Trophoblast cell (in vitro differentiated cells and primary cell): ENCODE measurements at regions not wholly inside any gene's neighbourhood (a gene's known extent, or its start where the extent isn't known, plus 50 kb on each side); places are given as distances from the start of the nearest gene placed in this dataset.

Experiments used
- DNase-seq, 2 donors: peaks; one replicate each; pipeline ENCODE4 v3.0.0-alpha.2; 2016
- H2AFZ ChIP-seq: 2 replicates; pipeline ENCODE4 v1.6.1; 2013; ENCODE audit warnings: low read length, moderate library complexity, mild to moderate bottlenecking; ENCODE audit not compliant: insufficient read depth, poor library complexity
- H2AK5ac ChIP-seq: 2 replicates; pipeline ENCODE4 v1.6.1; 2013; ENCODE audit warnings: mild to moderate bottlenecking, low read length
- H2BK120ac ChIP-seq: 2 replicates; pipeline ENCODE4 v1.6.1; 2013; ENCODE audit warnings: low read length, mild to moderate bottlenecking, moderate library complexity; ENCODE audit not compliant: insufficient read depth, poor library complexity
- H2BK12ac ChIP-seq: 2 replicates; pipeline ENCODE4 v1.6.1; 2013; ENCODE audit warnings: mild to moderate bottlenecking, low read length, moderate library complexity
- H2BK5ac ChIP-seq: 2 replicates; pipeline ENCODE4 v1.6.1; 2013; ENCODE audit warnings: low read length, low read depth, moderate library complexity, mild to moderate bottlenecking; ENCODE audit not compliant: poor library complexity
- H3K14ac ChIP-seq: 2 replicates; pipeline ENCODE4 v1.6.1; 2013; ENCODE audit warnings: mild to moderate bottlenecking, low read length
- H3K18ac ChIP-seq: 2 replicates; pipeline ENCODE4 v1.6.1; 2013; ENCODE audit warnings: mild to moderate bottlenecking, low read length
- H3K23ac ChIP-seq: 2 replicates; pipeline ENCODE4 v1.6.1; 2013; ENCODE audit warnings: low read length
- H3K27ac ChIP-seq: 2 replicates; pipeline ENCODE4 v1.5.1; 2013; ENCODE audit warnings: low read depth, mild to moderate bottlenecking, inconsistent platforms, low read length, moderate library complexity
- H3K27me3 ChIP-seq: 2 replicates; pipeline ENCODE4 v1.6.1; 2013; ENCODE audit warnings: inconsistent platforms, mild to moderate bottlenecking, low read length, moderate library complexity; ENCODE audit not compliant: insufficient read depth
- H3K36me3 ChIP-seq, 2 experiments: 1 replicate in 1 of 2; 2 replicates in 1 of 2; pipeline ENCODE4 v1.6.1; 2013; ENCODE audit warnings: low read length in 2 of 2, mild to moderate bottlenecking in 2 of 2, moderate library complexity in 1 of 2; ENCODE audit not compliant: insufficient read depth in 2 of 2, control insufficient read depth in 1 of 2
- H3K4ac ChIP-seq: 2 replicates; pipeline ENCODE4 v1.6.1; 2013; ENCODE audit warnings: low read depth, mild to moderate bottlenecking, low read length, moderate library complexity
- H3K4me1 ChIP-seq, 2 experiments: 1 replicate in 1 of 2; 2 replicates in 1 of 2; pipeline ENCODE4 v1.6.1; 2013; ENCODE audit warnings: low read length in 2 of 2, mild to moderate bottlenecking in 2 of 2, moderate library complexity in 1 of 2; ENCODE audit not compliant: insufficient read depth in 2 of 2, control insufficient read depth in 1 of 2
- H3K4me2 ChIP-seq: 2 replicates; pipeline ENCODE4 v1.6.1; 2013; ENCODE audit warnings: inconsistent platforms, mild to moderate bottlenecking, low read length, moderate library complexity
- H3K4me3 ChIP-seq: 2 replicates; pipeline ENCODE4 v1.5.1; 2013; ENCODE audit warnings: mild to moderate bottlenecking, low read depth, low read length, inconsistent platforms
- H3K79me1 ChIP-seq: one replicate; pipeline ENCODE4 v1.6.1; 2013; ENCODE audit warnings: low read length
- H3K79me2 ChIP-seq: 2 replicates; pipeline ENCODE4 v1.6.1; 2013; ENCODE audit warnings: low read length, mild to moderate bottlenecking; ENCODE audit not compliant: control insufficient read depth, insufficient read depth, poor library complexity
- H3K9ac ChIP-seq: 2 replicates; pipeline ENCODE4 v1.6.1; 2013; ENCODE audit warnings: mild to moderate bottlenecking, low read length
- H3K9me3 ChIP-seq: 2 replicates; pipeline ENCODE4 v1.6.1; 2013; ENCODE audit warnings: low read depth, mild to moderate bottlenecking, control low read depth, inconsistent platforms, low read length; ENCODE audit not compliant: insufficient read depth
- H4K12ac ChIP-seq: 2 replicates; pipeline ENCODE4 v1.6.1; 2013; ENCODE audit warnings: low read depth, mild to moderate bottlenecking, low read length, moderate library complexity
- H4K8ac ChIP-seq: 2 replicates; pipeline ENCODE4 v1.6.1; 2013; ENCODE audit warnings: low read depth, mild to moderate bottlenecking, low read length, moderate library complexity
- H4K91ac ChIP-seq: one replicate; pipeline ENCODE4 v1.6.1; 2013; ENCODE audit warnings: low read depth, mild to moderate bottlenecking, low read length, moderate library complexity
- WGBS: extraction: QIAGEN DNeasy Blood & Tissue Kit; methylation state at CpG from one replicate; pipeline ENCODE4 v1.1.7; 2013; ENCODE audit warnings: missing lambda C conversion rate; ENCODE audit not compliant: insufficient read length, insufficient coverage; ENCODE audit errors: extremely low coverage; 5-methylcytosine and 5-hydroxymethylcytosine counted together

- no peak overlapping the region for H2BK12ac ChIP-seq
- H3K14ac ChIP-seq: no peak overlapping the region
- H4K8ac ChIP-seq: no peak overlapping the region
- no peak overlapping the region for H3K4me3 ChIP-seq
- H2BK5ac ChIP-seq: no peak overlapping the region
- H3K9me3 ChIP-seq: no peaks in the 10 kb centered on the region
- H3K79me1 ChIP-seq: no peaks in the 10 kb centered on the region
- no peak overlapping the region for H3K4ac ChIP-seq
- H2AK5ac ChIP-seq: no peak overlapping the region
- no CpG with 5 or more reads among the region's 3 CpGs for WGBS
- no peaks in the 10 kb centered on the region for H3K4me1 ChIP-seq
- no peak overlapping the region for H3K4me2 ChIP-seq
- no peak overlapping the region for H4K12ac ChIP-seq
- H3K36me3 ChIP-seq: no peaks in the 10 kb centered on the region
- no peaks in the 10 kb centered on the region for H3K27me3 ChIP-seq
- DNase-seq: no peak
- no peak overlapping the region for H3K18ac ChIP-seq
- no peak overlapping the region for H2AFZ ChIP-seq
- no peaks in the 10 kb centered on the region for H3K79me2 ChIP-seq
- no peak overlapping the region for H4K91ac ChIP-seq
- no peak overlapping the region for H3K23ac ChIP-seq
- no peak overlapping the region for H3K27ac ChIP-seq
- H2BK120ac ChIP-seq: no peak overlapping the region
- H3K9ac ChIP-seq: no peak overlapping the region
These were observed 55.2 kb downstream of the RPL22L1 start for GRCh38 chr3:170814822-170815221.

- Histone ChIP-seq H3K4me2 (no peak overlapping the region), H3K4me3 (no peak overlapping the region), H2BK5ac (no peak overlapping the region), H3K79me2 (no peaks in the 10 kb centered on the region), H3K9ac (no peak overlapping the region), H4K91ac (no peak overlapping the region), H2AFZ (no peak overlapping the region), H3K4ac (no peak overlapping the region), H3K36me3 (no peaks in the 10 kb centered on the region), H3K9me3 (no peaks in the 10 kb centered on the region), H4K12ac (no peak overlapping the region), H3K27ac (no peak overlapping the region), H3K14ac (no peak overlapping the region), H3K79me1 (no peaks in the 10 kb centered on the region), H3K27me3 (no peaks in the 10 kb centered on the region), H3K18ac (no peak overlapping the region), H3K23ac (no peak overlapping the region), H2AK5ac (no peak overlapping the region), H3K4me1 (peaks cover 0 to 3% of the 10 kb centered on the region in 2 experiments), H2BK120ac (no peak overlapping the region), H4K8ac (no peak overlapping the region), H2BK12ac (no peak overlapping the region)
- WGBS: no CpG with 5 or more reads among the region's 5 CpGs
- no peak for DNase-seq
These were observed 56.7 kb downstream of the RPL22L1 start for GRCh38 chr3:170813266-170813665.

GRCh38 chr3:170811928-170812591 lies 57.9 kb downstream of the RPL22L1 start:
- H3K9me3 ChIP-seq: no peaks in the 10 kb centered on the region
- no peak overlapping the region for H3K4ac ChIP-seq
- H3K79me2 ChIP-seq: no peaks in the 10 kb centered on the region
- DNase-seq: peak; percentile 79 to 95
- no peaks in the 10 kb centered on the region for H3K36me3 ChIP-seq
- no peaks in the 10 kb centered on the region for H3K79me1 ChIP-seq
- no peak overlapping the region for H3K4me3 ChIP-seq
- no peaks in the 10 kb centered on the region for H3K27me3 ChIP-seq
- H4K91ac ChIP-seq: no peak overlapping the region
- H4K8ac ChIP-seq: no peak overlapping the region
- no peak overlapping the region for H3K18ac ChIP-seq
- H3K14ac ChIP-seq: no peak overlapping the region
- H3K4me2 ChIP-seq: no peak overlapping the region
- no peak overlapping the region for H3K23ac ChIP-seq
- no peak overlapping the region for H2AFZ ChIP-seq
- peaks cover 0 to 3% of the 10 kb centered on the region in 2 experiments for H3K4me1 ChIP-seq
- no peak overlapping the region for H4K12ac ChIP-seq
- no peak overlapping the region for H2BK120ac ChIP-seq
- no peak overlapping the region for H2AK5ac ChIP-seq
- no CpG with 5 or more reads among the region's 8 CpGs for WGBS
- H2BK12ac ChIP-seq: no peak overlapping the region
- H3K9ac ChIP-seq: no peak overlapping the region
- H3K27ac ChIP-seq: no peak overlapping the region
- no peak overlapping the region for H2BK5ac ChIP-seq

GRCh38 chr3:170811515-170811914 lies 58.5 kb downstream of the RPL22L1 start:
- H2BK12ac ChIP-seq: no peak overlapping the region
- H3K79me1 ChIP-seq: no peaks in the 10 kb centered on the region
- H3K4me3 ChIP-seq: no peak overlapping the region
- WGBS: no CpG with 5 or more reads among the region's 5 CpGs
- peaks cover 0 to 3% of the 10 kb centered on the region in 2 experiments for H3K4me1 ChIP-seq
- H3K18ac ChIP-seq: no peak overlapping the region
- no peak overlapping the region for H4K8ac ChIP-seq
- H3K4ac ChIP-seq: no peak overlapping the region
- no peak overlapping the region for H2BK5ac ChIP-seq
- no peak overlapping the region for H4K91ac ChIP-seq
- H3K79me2 ChIP-seq: no peaks in the 10 kb centered on the region
- no peak overlapping the region for H3K9ac ChIP-seq
- H3K27ac ChIP-seq: no peak overlapping the region
- no peaks in the 10 kb centered on the region for H3K36me3 ChIP-seq
- H4K12ac ChIP-seq: no peak overlapping the region
- H3K23ac ChIP-seq: no peak overlapping the region
- H2AK5ac ChIP-seq: no peak overlapping the region
- peak in 1 of 2 donors; percentile 17 for DNase-seq
- H2AFZ ChIP-seq: no peak overlapping the region
- H2BK120ac ChIP-seq: no peak overlapping the region
- H3K14ac ChIP-seq: no peak overlapping the region
- H3K9me3 ChIP-seq: no peaks in the 10 kb centered on the region
- H3K4me2 ChIP-seq: no peak overlapping the region
- H3K27me3 ChIP-seq: no peaks in the 10 kb centered on the region
